NCI-H2081 treated with DMSO at 0.1 percent for 48 hours (cell line): ENCODE measurements at regions not wholly inside any gene's neighbourhood (a gene's known extent, or its start where the extent isn't known, plus 50 kb on each side); places are given as distances from the start of the nearest gene placed in this dataset.

Source experiments
- DNase-seq: peaks from one replicate; lab custom pipeline; 2025; lab: John Stamatoyannopoulos, UW

DNA sequence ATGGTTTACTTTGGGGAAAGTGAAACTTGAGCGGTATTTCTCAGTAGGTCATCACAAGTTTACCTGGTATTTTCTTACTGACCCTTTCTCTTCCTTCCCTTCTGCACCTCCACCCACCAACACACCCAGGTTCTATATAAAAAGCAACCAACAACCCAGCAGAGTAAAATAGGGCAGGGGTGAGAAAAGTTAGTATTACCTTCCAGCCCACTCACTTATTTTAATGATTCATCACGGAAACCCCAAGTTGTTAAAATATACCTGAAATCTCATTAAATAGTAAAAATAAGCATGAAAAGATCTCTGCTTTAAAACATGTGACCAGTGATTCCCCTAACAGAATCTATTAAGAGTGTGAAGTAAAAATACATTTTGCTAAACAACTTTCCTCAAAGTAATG is 306.1 kb downstream of the ZEB2 start:
- no peak for DNase-seq

DNA sequence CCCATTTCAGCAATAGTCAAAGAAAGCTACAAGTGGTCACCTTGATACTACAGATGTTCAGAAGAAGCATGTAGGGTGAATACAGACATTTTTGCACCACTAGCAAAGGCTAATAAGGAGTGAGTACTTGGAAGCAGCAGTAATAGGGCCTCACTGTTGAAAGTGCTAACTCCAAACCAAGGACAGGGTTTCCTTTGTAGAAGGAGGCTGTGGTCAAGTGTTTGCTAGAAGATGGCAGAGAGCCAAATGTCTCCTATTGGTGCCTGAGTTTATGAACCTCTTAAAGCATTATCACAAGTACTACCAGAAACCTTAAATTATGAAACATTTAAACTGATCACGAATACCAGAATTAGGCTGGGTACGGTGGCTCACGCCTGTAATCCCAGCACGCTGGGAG is 308.1 kb downstream of the ZEB2 start:
- no peak for DNase-seq

DNA sequence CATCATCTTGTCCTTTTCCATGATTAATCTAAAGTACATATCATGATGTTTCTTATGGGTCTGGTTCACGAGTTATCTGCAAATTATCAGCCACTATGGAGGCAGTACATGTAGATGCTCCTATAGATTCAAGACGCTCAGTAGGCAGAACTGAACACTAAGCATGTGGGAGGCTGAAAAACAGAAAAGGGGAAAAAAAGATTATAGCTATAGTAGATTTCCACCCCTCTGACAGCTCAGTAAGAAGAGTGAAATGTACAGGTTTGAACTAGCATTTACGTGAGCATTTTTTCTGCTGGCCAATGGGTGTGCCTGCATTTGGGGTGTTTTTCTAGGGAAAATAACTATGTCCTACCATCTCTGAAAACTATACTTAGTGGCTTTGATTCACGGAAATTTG is 308.9 kb downstream of the ZEB2 start:
- no peak for DNase-seq

DNA sequence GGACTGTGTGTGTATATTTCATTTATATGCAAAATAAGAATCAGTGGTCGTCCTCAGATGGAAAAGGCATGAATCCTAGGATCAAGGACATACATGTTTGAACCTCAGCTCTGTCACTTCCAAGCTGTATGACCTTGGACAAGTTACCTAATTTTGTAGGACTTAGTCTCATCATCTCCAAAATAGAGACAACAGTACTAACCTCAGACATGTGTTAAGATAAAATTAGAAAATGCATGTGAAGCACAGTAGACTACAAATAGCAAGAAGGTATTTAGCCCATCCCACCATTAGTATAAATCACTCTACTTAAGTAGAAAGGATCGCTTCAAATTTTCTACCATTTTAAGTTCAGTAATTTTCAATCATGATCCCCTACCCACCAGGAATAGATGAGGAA is 309.8 kb downstream of the ZEB2 start:
- DNase-seq, result no peak

DNA sequence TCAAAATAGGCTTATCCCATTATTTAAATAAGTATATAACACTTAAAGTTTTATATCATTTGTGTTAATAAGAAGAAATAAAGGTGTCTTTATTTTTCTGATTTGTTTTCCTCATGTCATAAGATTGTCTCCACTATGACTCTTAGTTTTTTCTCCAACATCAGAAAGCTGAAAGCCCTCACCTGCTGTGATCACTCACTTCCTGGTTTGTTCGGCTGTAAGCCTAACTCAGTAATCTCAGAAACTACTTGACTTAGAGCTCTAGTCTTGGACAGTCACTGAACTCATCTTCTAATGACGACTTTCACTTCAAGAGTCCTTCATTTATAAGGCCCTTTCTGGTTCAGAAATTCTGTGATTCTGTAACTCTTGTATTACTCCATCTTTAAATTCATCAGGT is 311.0 kb downstream of the ZEB2 start:
- no peak for DNase-seq

DNA sequence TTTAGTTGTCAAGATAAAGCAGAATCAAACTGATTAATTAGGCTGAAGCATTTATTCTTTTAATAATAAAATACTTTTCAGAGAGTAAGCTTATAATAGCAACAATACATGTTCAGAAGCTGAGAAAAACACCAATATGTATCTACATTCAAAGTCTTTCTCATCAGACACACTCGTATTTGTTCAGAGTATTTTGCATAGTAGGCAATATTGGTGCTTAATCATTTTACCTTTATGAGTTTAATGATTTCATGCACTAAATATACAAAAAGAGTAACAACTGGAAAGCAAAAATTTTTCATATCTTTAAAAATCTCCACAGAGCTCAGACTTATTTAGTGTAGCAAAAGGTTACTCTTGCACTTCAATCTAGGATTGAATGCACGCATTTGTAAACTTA is 313.9 kb downstream of the ZEB2 start:
- no peak for DNase-seq

DNA sequence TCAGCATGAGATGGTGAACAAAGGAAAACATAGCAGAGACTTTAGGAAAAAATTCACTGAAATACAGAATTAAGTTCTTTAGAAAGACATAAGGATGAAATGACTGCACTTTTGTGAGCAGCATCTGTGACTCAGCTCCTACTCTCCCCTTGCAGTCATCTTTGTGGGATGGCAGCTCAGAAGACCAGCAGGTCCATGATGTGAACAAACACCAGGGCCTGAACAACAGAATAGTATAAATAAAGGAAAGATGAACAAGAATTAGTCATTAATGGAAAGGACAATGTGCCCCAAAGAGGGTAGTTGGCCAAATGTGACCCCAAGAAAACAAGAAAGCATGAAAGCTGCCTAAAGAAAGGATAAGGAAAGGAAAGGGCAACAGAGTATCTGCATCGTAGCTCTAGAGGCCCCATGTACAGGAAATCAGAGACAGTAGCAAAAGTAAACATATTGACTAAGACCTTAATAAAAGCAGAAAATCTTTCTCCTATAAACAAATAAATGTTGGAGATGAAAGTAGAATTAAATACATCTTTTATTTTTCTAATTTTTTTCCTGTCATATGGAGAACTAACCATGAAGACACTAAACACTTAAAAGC is 318.0 kb downstream of the ZEB2 start:
- DNase-seq, result no peak

DNA sequence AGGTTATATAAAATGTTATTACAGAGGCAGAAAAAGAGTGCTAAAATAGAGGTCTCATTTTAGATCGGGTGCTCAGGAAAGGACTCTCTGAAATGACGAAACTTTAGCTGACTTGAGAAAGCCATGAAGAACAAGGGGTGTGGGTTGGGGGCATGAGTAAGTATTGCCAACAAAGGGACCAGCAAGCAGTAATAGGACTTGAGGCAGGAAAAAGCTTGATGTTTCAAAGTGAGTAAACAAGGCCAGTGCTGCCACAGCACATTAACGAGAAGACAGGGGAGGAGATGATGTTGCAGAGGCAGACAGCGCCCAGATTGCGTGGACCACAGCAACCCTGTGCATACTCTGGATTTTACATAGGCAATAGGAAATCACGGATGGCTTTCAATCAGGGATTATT is 318.8 kb downstream of the ZEB2 start:
- DNase-seq, result no peak

DNA sequence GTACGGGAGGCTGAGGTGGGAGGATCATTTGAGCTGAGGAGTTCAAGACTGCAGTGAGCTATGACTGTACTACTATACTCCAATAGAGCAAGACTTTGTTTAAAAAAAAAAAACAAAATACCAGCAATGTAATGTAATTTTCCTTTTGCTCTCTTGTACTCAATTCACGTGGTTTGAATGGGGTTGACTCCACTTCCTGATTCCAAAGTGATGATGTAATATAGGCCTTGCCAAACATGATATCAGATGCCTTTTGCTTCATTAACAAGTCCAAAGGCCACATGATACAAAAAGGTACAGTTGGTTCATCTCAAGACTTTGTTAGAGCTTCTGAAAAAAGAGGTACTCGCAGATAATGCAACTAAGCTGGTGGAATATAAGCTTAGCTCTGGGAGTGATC is 321.8 kb downstream of the ZEB2 start:
- no peak for DNase-seq

DNA sequence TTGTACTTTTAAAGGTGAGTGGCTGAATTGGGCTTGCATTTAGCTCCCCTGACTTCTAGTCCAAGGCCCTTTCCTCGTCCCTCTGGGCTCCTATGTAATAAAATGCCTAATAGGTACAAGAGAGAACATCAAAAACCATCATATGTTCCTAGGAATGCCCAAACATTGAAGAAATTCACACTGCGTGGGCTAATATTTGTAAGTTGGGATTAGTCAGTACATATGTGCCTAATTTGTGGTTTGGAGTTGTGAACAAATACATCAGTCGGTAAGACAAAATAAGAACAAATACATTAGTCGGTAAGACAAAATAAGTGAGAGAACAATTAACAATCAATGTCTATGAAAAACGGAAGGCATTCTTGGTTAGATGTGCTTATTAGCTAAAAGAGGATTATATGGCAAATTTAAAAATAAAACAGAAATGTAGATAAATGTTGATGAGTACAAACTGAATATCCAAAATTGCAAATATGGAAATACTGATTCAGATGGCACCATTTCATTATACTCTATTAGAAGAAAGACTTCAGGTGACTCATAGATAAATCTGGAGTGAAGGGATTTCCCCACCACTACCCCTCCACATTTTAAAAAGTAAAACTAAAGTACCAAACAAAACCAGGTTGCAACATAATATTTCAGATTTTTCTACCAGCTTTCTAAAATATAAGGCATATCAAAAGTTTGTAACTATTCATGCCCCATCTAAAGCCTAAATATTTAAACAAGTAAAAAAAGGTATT is 325.4 kb downstream of the ZEB2 start:
- no peak for DNase-seq

DNA sequence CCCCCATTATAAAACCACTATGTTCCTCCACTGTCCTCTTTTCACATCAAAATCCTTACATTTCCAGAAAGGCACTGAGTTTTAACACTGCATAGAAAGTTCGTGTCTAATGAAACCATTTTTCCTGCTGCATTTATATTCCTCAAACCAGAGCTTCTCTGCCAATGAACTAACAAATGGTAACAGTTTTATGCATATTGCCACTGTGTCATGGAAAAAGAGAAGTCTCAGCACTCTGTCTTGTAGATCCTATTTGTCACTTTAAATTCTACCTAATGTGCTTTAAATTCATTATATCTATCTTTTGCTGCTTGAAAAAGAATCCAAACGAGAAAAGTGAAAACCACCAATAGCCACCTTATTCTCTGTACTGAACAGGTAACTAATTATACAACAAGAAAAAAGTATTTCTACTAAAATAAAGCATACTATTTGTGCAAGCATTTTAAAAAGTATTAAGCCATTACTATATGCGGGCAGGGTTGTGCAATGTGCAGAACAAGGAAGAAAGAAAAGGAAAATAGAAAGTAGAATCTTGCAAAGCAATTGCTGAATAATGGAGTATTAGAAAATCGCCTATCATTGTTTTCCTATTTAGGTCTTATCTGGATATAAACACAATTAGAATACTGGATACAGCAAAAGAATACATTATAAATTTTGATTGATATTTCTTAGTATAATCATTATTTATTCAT is 328.9 kb downstream of the ZEB2 start:
- DNase-seq, result no peak

DNA sequence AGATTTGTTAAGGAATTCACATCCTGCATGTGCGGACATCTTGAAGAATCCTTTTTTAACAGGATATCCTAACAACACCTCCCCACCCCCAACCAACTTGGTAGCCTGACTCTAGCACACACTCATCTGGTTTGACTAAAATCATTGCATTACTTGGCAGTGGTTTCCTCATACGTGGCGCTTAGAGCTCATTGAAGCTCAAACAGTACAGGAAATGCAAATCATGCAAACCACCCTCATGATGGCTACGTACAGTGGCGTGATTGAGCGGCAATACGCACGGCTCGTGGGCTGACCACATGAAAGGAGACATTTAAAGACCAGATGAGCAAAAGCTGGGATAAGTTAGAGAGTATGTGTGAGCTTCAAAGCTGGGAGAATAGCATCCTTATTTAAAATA is 336.2 kb downstream of the ZEB2 start:
- DNase-seq, result no peak

DNA sequence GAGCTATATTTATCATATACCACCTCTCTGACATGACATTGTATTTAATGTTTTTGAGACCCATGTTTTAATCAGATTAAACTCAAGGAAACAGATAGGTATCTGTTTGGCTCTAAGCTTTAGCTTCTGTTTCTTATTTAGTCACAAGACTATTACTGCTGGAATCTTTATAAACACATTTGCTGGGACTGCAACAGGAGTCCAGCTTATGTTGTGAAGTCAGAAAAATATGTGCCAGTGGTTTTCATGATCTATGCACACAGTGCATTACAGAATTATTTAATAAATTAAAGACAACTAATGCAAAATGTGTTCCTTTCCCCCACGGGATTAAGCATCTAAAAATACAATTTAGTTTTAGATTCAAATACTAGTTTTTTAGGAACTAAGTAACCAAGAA is 338.9 kb downstream of the ZEB2 start:
- DNase-seq, result no peak

DNA sequence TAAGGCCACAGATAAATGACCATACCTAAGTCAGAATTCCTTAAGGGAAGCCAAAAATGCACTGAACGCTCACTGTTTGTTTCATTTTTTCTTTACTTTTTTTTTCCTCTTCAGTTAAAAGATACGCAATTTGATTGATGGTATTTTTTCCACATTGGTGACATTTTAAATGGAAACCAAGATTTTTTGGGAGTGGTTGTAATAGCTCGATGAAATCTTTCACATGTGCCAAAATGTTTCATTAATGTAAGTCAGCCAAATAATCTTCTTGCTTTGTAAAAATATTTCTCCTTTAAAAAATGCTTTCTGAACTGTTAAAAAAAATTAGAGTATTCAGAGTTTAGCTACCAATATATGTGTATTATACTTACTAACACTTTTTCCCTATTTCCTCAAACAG is 339.8 kb downstream of the ZEB2 start:
- DNase-seq, result no peak

DNA sequence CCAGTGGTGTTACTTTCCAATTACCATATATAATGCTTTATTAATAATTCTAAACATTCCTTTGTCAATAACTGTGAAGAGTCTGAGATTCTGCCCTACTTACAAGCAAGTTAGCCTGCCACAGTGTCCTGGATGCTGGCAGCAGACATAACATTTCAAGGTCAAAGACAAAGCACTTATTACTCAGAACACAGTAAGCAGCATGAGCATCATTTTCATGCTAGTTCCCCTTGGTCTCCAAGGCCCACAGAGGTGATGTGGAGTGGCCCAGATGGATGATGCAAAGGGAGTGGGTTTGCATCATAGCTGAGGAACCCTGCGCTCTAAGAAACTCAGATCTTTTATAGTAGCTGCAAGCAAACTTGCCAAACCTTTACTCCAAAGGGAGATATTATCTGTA is 349.7 kb downstream of the ZEB2 start:
- DNase-seq, result no peak

DNA sequence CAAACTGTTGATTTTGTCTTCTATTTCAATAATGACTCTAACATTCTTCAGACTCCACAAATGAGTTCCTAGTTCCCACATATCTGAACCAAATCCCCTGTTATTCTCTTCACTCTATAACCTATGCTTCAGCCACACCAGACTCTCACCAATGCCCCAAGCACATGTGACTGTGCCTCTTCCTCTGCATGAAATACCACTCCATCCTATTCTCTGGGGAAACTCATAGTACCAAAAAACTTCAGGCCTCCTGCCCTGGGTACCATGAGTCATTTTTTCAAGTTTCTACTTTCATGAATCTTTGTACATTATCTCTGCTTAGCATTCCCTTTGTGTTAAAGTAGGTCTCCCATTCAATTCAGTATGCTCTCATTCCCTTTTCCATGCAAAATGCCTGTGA is 353.2 kb downstream of the ZEB2 start:
- no peak for DNase-seq

DNA sequence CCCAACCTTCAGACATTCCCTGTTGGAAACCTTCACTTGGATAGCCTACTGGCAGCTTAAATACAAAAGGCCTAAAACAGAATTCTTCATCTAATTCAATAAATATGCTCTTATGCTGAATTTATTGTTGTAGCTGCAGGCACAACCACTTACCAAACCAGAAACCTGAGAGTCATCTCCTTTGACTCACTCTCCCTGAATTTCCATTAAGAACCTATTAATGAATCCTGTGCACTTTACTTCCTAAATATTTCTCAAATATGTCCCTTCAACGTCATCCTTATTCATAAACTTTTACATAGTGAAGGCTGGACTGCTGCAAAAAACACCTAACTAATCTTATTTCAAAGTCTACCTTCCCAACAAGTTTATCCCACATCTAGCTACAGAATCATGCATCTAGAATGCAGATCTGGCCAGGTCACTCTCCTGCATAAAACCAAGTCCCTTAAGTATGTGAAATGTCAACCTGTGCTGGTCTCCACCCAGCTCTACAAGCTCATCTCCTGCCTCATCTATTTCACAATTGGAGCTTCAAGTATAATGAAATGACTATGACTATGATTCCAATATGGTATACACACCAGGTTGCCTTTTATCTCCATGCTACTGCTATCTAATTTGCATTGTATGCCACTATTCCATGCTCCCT is 354.2 kb downstream of the ZEB2 start:
- DNase-seq, result no peak

DNA sequence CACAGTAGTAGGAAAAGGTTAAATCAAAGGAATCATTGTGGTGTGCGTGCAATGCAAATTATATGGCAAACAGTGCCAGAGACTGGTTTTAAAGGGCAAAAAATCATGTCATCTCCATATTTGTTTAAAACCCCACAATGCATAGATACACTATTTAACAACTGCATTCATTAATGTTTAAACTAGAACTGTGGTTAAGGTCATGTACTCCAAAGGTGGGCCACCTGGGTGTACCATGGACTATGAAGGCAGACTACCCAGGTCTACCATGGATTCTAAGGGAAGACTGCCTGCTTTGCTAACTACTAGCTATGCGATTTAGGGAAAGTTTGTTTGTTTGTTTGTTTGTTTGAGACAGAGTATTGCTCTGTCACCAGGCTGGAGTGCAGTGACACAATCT is 356.3 kb downstream of the ZEB2 start:
- no peak for DNase-seq

DNA sequence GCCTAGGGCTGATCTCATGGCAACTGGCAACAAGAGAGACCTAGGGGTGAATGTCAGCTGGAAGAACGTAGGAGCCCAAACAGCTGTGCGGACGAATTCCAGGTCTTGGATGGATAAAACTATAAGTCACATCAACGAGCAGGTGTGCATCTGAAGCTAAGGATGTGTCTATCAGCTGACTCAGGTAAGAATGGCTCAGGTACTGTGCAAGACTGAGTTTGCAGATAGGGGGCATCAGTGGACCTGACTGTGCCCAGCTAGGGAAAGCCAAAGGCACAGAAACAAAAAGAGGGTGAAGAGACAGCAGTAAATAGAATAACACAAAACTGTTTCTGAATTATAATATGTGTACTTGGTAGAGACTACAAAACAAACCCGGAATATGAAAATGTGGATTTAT is 357.3 kb downstream of the ZEB2 start:
- DNase-seq, result no peak

DNA sequence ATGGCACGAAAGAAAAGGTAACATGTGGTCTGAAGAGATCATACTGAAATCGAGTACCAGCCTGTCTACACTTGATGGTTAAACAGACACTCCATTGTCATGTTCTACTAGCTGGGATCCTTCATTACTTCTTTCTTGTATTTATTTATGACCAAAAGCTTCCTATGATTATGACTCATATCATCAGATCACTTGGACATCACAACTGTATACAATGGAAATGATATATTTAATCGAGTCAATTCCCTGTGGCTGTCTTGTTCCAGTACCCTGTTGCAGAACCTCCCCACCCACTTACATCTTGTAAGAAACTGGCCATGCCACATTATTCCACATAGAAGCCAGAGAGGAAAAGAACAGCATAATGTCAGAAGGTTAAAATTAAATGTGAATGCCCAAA is 358.9 kb downstream of the ZEB2 start:
- DNase-seq, result no peak

DNA sequence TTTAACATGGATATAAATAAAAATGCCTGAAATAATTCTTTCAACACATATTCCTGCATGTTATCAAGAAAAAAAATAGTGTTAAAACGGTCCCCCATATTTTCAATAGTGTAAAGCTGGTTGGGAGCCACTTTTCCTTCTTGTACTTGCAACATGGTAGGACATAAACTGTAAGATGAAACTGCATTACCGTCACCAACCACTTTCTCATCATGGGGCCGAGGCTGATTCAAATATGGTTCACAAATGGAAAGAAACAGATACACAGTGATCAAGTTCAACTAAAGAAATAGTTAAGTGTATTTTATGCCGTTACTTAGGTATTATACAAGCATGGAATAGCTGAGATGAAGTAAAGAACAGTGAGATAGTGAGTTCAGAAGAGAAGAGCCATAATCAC is 360.7 kb downstream of the ZEB2 start:
- DNase-seq, result no peak

DNA sequence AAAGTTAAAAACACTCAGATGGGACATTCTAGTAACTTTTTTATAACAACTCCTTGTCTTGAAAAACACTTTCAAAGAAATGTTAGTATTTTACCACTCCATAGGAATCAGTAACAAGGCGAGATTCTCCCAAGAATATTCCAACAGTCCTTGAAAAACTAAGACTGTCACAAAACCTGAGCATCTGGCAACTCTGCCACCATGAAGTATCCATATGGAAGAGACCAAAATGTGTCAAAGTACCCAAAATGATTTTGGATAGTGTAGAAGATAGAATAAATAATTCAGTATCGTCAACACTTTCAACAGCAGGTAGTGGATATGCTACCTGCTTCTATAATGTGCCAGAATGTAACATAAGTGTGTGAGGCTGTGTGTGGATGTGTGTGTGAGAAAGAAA is 361.8 kb downstream of the ZEB2 start:
- no peak for DNase-seq
